ENCODE measurements at regions not wholly inside any gene's neighbourhood (a gene's known extent, or its start where the extent isn't known, plus 50 kb on each side); places are given as distances from the start of the nearest gene placed in this dataset.

- DNase-seq (ENCODE audit: low read depth): no peak
- H3K4me3 ChIP-seq (ENCODE audit: low read depth, low read length): no peak overlapping the region
- TF ChIP-seq CTCF (IDR thresholded peaks at IDR 0.05; ENCODE audit: low read depth, low read length) (no peak), MYC (IDR thresholded peaks at IDR 0.05; ENCODE audit: low read depth, low read length) (no peak)
Observed at GRCh38 chr21:27400045-27400444, 433.2 kb upstream of the ADAMTS5 start.

- TF ChIP-seq POLR2A (IDR thresholded peaks at IDR 0.05; ENCODE audit: extremely low read depth, insufficient read length): no peak
- TF ChIP-seq MYC (IDR thresholded peaks at IDR 0.05; ENCODE audit: low read depth, low read length): no peak
- DNase-seq (ENCODE audit: low read depth): no peak
- no peak overlapping the region for H3K4me3 ChIP-seq (ENCODE audit: low read depth, low read length)
Observed at GRCh38 chr21:27397578-27397977, 430.7 kb upstream of the ADAMTS5 start.

GRCh38 chr21:27393726-27394125 is 426.8 kb upstream of the ADAMTS5 start:
- no peak for DNase-seq (ENCODE audit: low read depth)
- no peak overlapping the region for H3K4me3 ChIP-seq (ENCODE audit: low read depth, low read length)
- TF ChIP-seq MAX (IDR thresholded peaks at IDR 0.05; ENCODE audit: low read depth, low read length) (no peak), MYC (IDR thresholded peaks at IDR 0.05; ENCODE audit: low read depth, low read length) (no peak), CTCF (IDR thresholded peaks at IDR 0.05; ENCODE audit: low read depth, low read length) (no peak), POLR2A (IDR thresholded peaks at IDR 0.05; ENCODE audit: extremely low read depth, insufficient read length) (no peak)

GRCh38 chr21:27391990-27392389 is 425.1 kb upstream of the ADAMTS5 start:
- TF ChIP-seq MAX (IDR thresholded peaks at IDR 0.05; ENCODE audit: low read depth, low read length) (no peak), POLR2A (IDR thresholded peaks at IDR 0.05; ENCODE audit: extremely low read depth, insufficient read length) (no peak)
- DNase-seq (ENCODE audit: low read depth): no peak
- H3K4me3 ChIP-seq (ENCODE audit: low read depth, low read length): no peak overlapping the region

GRCh38 chr21:27390384-27390783 is 423.5 kb upstream of the ADAMTS5 start:
- no peak overlapping the region for H3K4me3 ChIP-seq (ENCODE audit: low read depth, low read length)
- no peak for DNase-seq (ENCODE audit: low read depth)
- TF ChIP-seq CTCF (IDR thresholded peaks at IDR 0.05; ENCODE audit: low read depth, low read length) (no peak), MYC (IDR thresholded peaks at IDR 0.05; ENCODE audit: low read depth, low read length) (no peak), POLR2A (IDR thresholded peaks at IDR 0.05; ENCODE audit: extremely low read depth, insufficient read length) (no peak), MAX (IDR thresholded peaks at IDR 0.05; ENCODE audit: low read depth, low read length) (no peak)

GRCh38 chr21:27388825-27389224 is 421.9 kb upstream of the ADAMTS5 start:
- DNase-seq (ENCODE audit: low read depth): no peak
- no peak overlapping the region for H3K4me3 ChIP-seq (ENCODE audit: low read depth, low read length)
- TF ChIP-seq POLR2A (IDR thresholded peaks at IDR 0.05; ENCODE audit: extremely low read depth, insufficient read length) (no peak), MAX (IDR thresholded peaks at IDR 0.05; ENCODE audit: low read depth, low read length) (no peak), MYC (IDR thresholded peaks at IDR 0.05; ENCODE audit: low read depth, low read length) (no peak), CTCF (IDR thresholded peaks at IDR 0.05; ENCODE audit: low read depth, low read length) (no peak)

GRCh38 chr21:27382404-27382803 is 415.5 kb upstream of the ADAMTS5 start:
- TF ChIP-seq CTCF (IDR thresholded peaks at IDR 0.05; ENCODE audit: low read depth, low read length): no peak
- no peak for TF ChIP-seq MAX (IDR thresholded peaks at IDR 0.05; ENCODE audit: low read depth, low read length)
- no peak for TF ChIP-seq POLR2A (IDR thresholded peaks at IDR 0.05; ENCODE audit: extremely low read depth, insufficient read length)
- TF ChIP-seq MYC (IDR thresholded peaks at IDR 0.05; ENCODE audit: low read depth, low read length): no peak
- no peak for DNase-seq (ENCODE audit: low read depth)
- H3K4me3 ChIP-seq (ENCODE audit: low read depth, low read length): no peak overlapping the region

Data from NB4 (cell line).